ENCODE measurements at regions not wholly inside any gene's neighbourhood (a gene's known extent, or its start where the extent isn't known, plus 50 kb on each side); places are given as distances from the start of the nearest gene placed in this dataset.

GRCh38 chr4:177087499-177087898 lies 222.2 kb upstream of the NEIL3 start:
- ChIA-PET POLR2A (no interaction called here), CTCF (interaction anchor here (1.0 kb wide), 1 partner anchor 10 kb away, joined by 3 read pairs; no protein-coding TSS in a partner anchor)
- Histone ChIP-seq H3K9me3 (ENCODE audit: control insufficient read depth in 1 of 2, insufficient read depth in 1 of 2, low read length in 2 of 2) (no peaks in the 10 kb centered on the region), H3K36me3 (ENCODE audit: insufficient read depth, low read length) (no peaks in the 10 kb centered on the region), H3K4me1 (ENCODE audit: insufficient read depth, low read length) (no peaks in the 10 kb centered on the region), H3K4me3 (ENCODE audit: low read length) (no peak overlapping the region), H3K27me3 (ENCODE audit: control insufficient read depth in 1 of 2, insufficient read depth in 2 of 2, low read length in 2 of 2) (no peaks in the 10 kb centered on the region), H3K27ac (ENCODE audit: low read depth in 1 of 2, low read length in 2 of 2) (no peak overlapping the region)
- Mint-ChIP-seq H3K9me3 (no peaks in the 10 kb centered on the region), H3K36me3 (ENCODE audit: low read depth) (no peaks in the 10 kb centered on the region), H3K27ac (no peak overlapping the region), H3K27me3 (no peaks in the 10 kb centered on the region), H3K4me3 (no peak overlapping the region), H3K4me1 (ENCODE audit: low read depth) (no peaks in the 10 kb centered on the region)
- no peak for DNase-seq
- intact Hi-C loops (cut with DNase I, micrococcal nuclease): no loop called here
- no peak for ATAC-seq (ENCODE audit: poor library complexity)
- TF ChIP-seq, protein P1, sequence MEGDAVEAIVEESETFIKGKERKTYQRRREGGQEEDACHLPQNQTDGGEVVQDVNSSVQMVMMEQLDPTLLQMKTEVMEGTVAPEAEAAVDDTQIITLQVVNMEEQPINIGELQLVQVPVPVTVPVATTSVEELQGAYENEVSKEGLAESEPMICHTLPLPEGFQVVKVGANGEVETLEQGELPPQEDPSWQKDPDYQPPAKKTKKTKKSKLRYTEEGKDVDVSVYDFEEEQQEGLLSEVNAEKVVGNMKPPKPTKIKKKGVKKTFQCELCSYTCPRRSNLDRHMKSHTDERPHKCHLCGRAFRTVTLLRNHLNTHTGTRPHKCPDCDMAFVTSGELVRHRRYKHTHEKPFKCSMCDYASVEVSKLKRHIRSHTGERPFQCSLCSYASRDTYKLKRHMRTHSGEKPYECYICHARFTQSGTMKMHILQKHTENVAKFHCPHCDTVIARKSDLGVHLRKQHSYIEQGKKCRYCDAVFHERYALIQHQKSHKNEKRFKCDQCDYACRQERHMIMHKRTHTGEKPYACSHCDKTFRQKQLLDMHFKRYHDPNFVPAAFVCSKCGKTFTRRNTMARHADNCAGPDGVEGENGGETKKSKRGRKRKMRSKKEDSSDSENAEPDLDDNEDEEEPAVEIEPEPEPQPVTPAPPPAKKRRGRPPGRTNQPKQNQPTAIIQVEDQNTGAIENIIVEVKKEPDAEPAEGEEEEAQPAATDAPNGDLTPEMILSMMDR (IDR thresholded peaks at IDR 0.05): no peak

DNA sequence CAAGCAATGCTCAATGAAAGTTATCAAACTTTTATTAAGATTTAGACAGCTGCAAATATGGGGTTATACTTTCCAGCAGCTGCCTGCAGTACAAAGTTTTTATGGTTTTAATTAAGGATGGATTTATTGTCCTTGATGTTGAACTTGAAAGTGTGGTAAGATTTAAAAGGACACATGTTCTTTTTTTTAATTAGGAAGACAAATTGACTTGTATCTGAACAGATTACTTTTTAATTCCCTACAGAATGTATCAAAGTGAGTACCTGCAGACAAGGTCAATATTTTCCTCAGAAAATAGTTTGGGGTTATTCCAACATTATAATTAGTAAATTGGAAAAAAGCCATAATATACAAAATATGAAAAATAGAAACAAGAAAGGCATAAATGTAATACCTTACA lies 218.2 kb upstream of the NEIL3 start:
- TF ChIP-seq, protein P1 (IDR thresholded peaks at IDR 0.05): no peak
- H3K36me3 Mint-ChIP-seq (ENCODE audit: low read depth): no peaks in the 10 kb centered on the region
- Histone ChIP-seq H3K27me3 (ENCODE audit: control insufficient read depth in 1 of 2, insufficient read depth in 2 of 2, low read length in 2 of 2) (no peaks in the 10 kb centered on the region), H3K27ac (ENCODE audit: low read depth in 1 of 2, low read length in 2 of 2) (no peak overlapping the region), H3K36me3 (ENCODE audit: insufficient read depth, low read length) (no peaks in the 10 kb centered on the region), H3K9me3 (ENCODE audit: control insufficient read depth in 1 of 2, insufficient read depth in 1 of 2, low read length in 2 of 2) (no peaks in the 10 kb centered on the region), H3K4me1 (ENCODE audit: insufficient read depth, low read length) (no peaks in the 10 kb centered on the region), H3K4me3 (ENCODE audit: low read length) (no peak overlapping the region)
- H3K9me3 Mint-ChIP-seq: no peaks in the 10 kb centered on the region
- H3K27me3 Mint-ChIP-seq: peaks cover 5% of the 10 kb centered on the region
- POLR2A ChIA-PET: no interaction called here
- CTCF ChIA-PET: no interaction called here
- H3K4me1 Mint-ChIP-seq (ENCODE audit: low read depth): no peaks in the 10 kb centered on the region
- no peak for DNase-seq
- intact Hi-C loops (cut with DNase I, micrococcal nuclease): no loop called here
- H3K4me3 Mint-ChIP-seq: no peak overlapping the region
- no peak for ATAC-seq (ENCODE audit: poor library complexity)
- no peak overlapping the region for H3K27ac Mint-ChIP-seq

DNA sequence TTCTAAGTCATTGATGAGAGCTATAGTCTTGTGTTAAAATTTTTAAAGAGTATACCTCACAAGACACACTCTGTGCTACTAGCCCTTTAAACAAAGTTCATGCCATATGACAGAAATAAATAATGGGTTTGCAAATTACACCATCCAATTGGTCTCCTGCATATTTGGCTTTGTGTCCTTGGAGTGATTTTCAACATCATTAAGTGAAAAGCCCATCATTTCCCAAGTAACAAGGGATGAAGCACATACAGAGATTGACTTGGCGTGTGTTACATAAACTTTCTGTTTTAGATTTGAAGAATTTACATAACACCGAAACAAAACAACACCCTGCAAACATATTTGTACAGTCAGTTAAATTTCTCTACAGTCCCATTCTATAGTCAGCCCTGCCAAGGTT lies 216.9 kb upstream of the NEIL3 start:
- TF ChIP-seq, protein P1 (IDR thresholded peaks at IDR 0.05): no peak
- Histone ChIP-seq H3K4me1 (ENCODE audit: insufficient read depth, low read length) (no peaks in the 10 kb centered on the region), H3K9me3 (ENCODE audit: control insufficient read depth in 1 of 2, insufficient read depth in 1 of 2, low read length in 2 of 2) (no peaks in the 10 kb centered on the region), H3K27ac (ENCODE audit: low read depth in 1 of 2, low read length in 2 of 2) (no peak overlapping the region), H3K4me3 (ENCODE audit: low read length) (no peak overlapping the region), H3K27me3 (ENCODE audit: control insufficient read depth in 1 of 2, insufficient read depth in 2 of 2, low read length in 2 of 2) (no peaks in the 10 kb centered on the region), H3K36me3 (ENCODE audit: insufficient read depth, low read length) (no peaks in the 10 kb centered on the region)
- ChIA-PET POLR2A (no interaction called here), CTCF (no interaction called here)
- DNase-seq (no peak), ATAC-seq (ENCODE audit: poor library complexity) (no peak)
- H3K4me1 Mint-ChIP-seq (ENCODE audit: low read depth): no peaks in the 10 kb centered on the region
- H3K36me3 Mint-ChIP-seq (ENCODE audit: low read depth): no peaks in the 10 kb centered on the region
- H3K27me3 Mint-ChIP-seq: peaks cover 9% of the 10 kb centered on the region
- H3K27ac Mint-ChIP-seq: no peak overlapping the region
- H3K4me3 Mint-ChIP-seq: no peak overlapping the region
- intact Hi-C loops (cut with DNase I, micrococcal nuclease): no loop called here
- H3K9me3 Mint-ChIP-seq: no peaks in the 10 kb centered on the region

All from CD4-positive, alpha-beta T cell (primary cell).